MCF 10A (cell line): ENCODE measurements at regions not wholly inside any gene's neighbourhood (a gene's known extent, or its start where the extent isn't known, plus 50 kb on each side); places are given as distances from the start of the nearest gene placed in this dataset.

Experiments
- BruUV-seq: library from RNA; stranded (reverse); fragments of 400-500 nt; replicated peaks from 2 replicates; lab custom pipeline; 2021; lab: Mats Ljungman, UMichigan
- CTCF ChIA-PET: fragments of 300-600 bp; sonication (Branson Sonifier 250); formaldehyde crosslinking; extraction: SDS; loops from one replicate; lab custom pipeline; 2021; ENCODE audit warnings: antibody characterized with exemption, inconsistent platforms; lab: Yijun Ruan, JAX
- POLR2A ChIA-PET: fragments of 300-600, 350-650 bp; sonication (Branson Sonifier 250); formaldehyde crosslinking; extraction: SDS; loops from one replicate; lab custom pipeline; 2020; ENCODE audit warnings: antibody characterized with exemption, inconsistent platforms; lab: Yijun Ruan, JAX
- DNase-seq: peaks from one replicate; pipeline ENCODE4 v3.0.0-alpha.2; 2018; ENCODE audit not compliant: unreplicated experiment
- H3K27ac Mint-ChIP-seq: one replicate; pipeline ENCODE4 v1.8.0; 2022; ENCODE audit warnings: mild to moderate bottlenecking, low read depth, mixed read lengths; ENCODE audit not compliant: unreplicated experiment
- H3K27me3 Mint-ChIP-seq: one replicate; pipeline ENCODE4 v1.8.0; 2022; ENCODE audit warnings: mixed read lengths; ENCODE audit not compliant: insufficient read depth, unreplicated experiment
- H3K36me3 Mint-ChIP-seq: one replicate; pipeline ENCODE4 v1.8.0; 2022; ENCODE audit warnings: mild to moderate bottlenecking, moderate library complexity, mixed read lengths; ENCODE audit not compliant: insufficient read depth, unreplicated experiment
- H3K4me1 Mint-ChIP-seq: one replicate; pipeline ENCODE4 v1.8.0; 2022; ENCODE audit warnings: mixed read lengths; ENCODE audit not compliant: insufficient read depth, unreplicated experiment
- H3K4me3 Mint-ChIP-seq: one replicate; pipeline ENCODE4 v1.8.0; 2022; ENCODE audit warnings: mild to moderate bottlenecking, moderate library complexity, mixed read lengths; ENCODE audit not compliant: unreplicated experiment
- H3K9me3 Mint-ChIP-seq: one replicate; pipeline ENCODE4 v1.8.0; 2022; ENCODE audit warnings: mixed read lengths; ENCODE audit not compliant: unreplicated experiment
- intact Hi-C: fragments of 100-400 bp; cut with micrococcal nuclease; formaldehyde crosslinking; loops from 2 replicates; pipeline ENCODE4 v1.14.1; 2022
- TF ChIP-seq, protein P1 (sequence below): fragments of 200-600 bp; IDR thresholded peaks from one replicate; pipeline ENCODE4 v1.8.0; 2022; ENCODE audit warnings: antibody characterized with exemption, mild to moderate bottlenecking; ENCODE audit not compliant: unreplicated experiment

DNA sequence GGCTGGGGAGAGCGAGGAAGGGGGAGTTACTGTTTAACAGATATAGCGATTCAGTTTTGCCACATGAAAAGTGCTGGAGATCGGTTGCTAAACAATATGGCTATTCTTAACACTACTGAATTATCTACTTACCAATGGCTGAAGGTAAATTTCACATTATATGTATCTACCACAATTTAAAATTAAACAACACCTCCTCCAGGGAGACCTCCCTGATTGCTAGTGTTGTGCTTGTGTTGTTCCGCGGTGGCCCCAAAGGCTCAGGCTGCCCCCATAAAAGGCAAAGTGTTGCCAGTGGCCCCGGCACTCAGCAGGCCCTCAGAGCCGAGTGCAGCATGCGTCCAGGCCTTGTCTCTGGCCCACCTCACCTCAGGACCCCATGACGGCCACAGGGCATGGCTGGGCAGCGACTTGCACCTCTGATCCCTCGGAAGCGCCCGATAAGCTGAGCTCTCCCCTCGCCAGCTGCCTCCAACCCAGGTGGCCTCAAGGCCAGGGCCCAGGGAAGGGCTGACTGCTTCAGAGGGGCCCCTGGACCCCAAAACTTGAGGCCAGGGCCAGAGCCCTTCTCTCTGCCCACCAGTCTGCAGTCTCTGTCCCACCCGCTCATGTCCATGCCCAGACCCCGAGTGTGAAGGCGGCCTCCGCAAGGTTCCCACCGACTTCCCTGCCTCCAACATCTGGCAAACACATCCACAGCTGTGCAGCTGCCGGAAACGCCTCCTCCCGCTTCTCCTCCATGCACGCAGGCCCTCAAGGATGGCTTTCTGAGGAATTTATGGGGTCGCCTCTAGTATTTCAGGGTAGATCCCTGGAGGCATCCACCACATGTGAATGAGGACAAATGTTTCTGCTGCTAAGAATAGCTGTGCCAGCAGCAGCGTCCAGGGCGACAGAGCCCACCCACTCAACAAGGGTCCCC lies 60.0 kb downstream of the NCOR2 start:
- H3K9me3 Mint-ChIP-seq, result no peaks in the 10 kb centered on the region
- BruUV-seq, result no TSS peak
- peaks cover 70% of the 10 kb centered on the region for H3K4me1 Mint-ChIP-seq
- no peak overlapping the region for H3K27ac Mint-ChIP-seq
- TF ChIP-seq, protein P1, sequence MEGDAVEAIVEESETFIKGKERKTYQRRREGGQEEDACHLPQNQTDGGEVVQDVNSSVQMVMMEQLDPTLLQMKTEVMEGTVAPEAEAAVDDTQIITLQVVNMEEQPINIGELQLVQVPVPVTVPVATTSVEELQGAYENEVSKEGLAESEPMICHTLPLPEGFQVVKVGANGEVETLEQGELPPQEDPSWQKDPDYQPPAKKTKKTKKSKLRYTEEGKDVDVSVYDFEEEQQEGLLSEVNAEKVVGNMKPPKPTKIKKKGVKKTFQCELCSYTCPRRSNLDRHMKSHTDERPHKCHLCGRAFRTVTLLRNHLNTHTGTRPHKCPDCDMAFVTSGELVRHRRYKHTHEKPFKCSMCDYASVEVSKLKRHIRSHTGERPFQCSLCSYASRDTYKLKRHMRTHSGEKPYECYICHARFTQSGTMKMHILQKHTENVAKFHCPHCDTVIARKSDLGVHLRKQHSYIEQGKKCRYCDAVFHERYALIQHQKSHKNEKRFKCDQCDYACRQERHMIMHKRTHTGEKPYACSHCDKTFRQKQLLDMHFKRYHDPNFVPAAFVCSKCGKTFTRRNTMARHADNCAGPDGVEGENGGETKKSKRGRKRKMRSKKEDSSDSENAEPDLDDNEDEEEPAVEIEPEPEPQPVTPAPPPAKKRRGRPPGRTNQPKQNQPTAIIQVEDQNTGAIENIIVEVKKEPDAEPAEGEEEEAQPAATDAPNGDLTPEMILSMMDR, result no peak
- peaks cover 28% of the 10 kb centered on the region for H3K36me3 Mint-ChIP-seq
- H3K4me3 Mint-ChIP-seq, result no peak overlapping the region
- H3K27me3 Mint-ChIP-seq, result no peaks in the 10 kb centered on the region
- intact Hi-C loops, result loop anchor here (10.0 kb wide), 1 partner anchor 473 kb away; no protein-coding TSS in a partner anchor
- ChIA-PET POLR2A (no interaction called here), CTCF (interaction anchor here (0.8 to 1.3 kb wide), 4 partner anchors 12 to 125 kb away, joined by 3 read pairs; no protein-coding TSS in a partner anchor)
- no peak for DNase-seq

DNA sequence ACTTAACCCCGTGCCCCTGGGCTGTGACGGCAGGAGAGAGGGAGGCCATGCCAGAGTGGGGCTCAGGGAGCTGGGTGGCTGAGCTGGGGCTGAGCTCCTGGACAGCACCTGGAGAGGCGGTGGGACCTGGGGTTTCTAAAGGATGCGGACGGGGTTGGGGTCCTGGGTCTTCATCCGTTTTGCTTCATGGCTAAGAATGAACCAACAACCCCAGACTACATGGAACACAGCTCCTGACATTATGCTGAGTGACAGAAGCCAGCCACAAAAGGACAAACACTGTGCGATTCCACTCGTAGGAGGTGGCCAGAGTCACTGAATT lies 60.6 kb downstream of the NCOR2 start:
- Mint-ChIP-seq H3K27me3 (no peaks in the 10 kb centered on the region), H3K27ac (peak overlapping the region; percentile 67), H3K36me3 (peaks cover 23% of the 10 kb centered on the region), H3K9me3 (no peaks in the 10 kb centered on the region), H3K4me3 (peak overlapping the region; percentile 44), H3K4me1 (peaks cover 65% of the 10 kb centered on the region)
- intact Hi-C loops, result loop anchor here (10.0 kb wide), 1 partner anchor 472 kb away; no protein-coding TSS in a partner anchor
- ChIA-PET CTCF (interaction anchor here (1.3 kb wide), 1 partner anchor 13 kb away, joined by 3 read pairs; no protein-coding TSS in a partner anchor), POLR2A (no interaction called here)
- TF ChIP-seq, protein P1, result no peak
- BruUV-seq, result no TSS peak
- DNase-seq, result no peak

DNA sequence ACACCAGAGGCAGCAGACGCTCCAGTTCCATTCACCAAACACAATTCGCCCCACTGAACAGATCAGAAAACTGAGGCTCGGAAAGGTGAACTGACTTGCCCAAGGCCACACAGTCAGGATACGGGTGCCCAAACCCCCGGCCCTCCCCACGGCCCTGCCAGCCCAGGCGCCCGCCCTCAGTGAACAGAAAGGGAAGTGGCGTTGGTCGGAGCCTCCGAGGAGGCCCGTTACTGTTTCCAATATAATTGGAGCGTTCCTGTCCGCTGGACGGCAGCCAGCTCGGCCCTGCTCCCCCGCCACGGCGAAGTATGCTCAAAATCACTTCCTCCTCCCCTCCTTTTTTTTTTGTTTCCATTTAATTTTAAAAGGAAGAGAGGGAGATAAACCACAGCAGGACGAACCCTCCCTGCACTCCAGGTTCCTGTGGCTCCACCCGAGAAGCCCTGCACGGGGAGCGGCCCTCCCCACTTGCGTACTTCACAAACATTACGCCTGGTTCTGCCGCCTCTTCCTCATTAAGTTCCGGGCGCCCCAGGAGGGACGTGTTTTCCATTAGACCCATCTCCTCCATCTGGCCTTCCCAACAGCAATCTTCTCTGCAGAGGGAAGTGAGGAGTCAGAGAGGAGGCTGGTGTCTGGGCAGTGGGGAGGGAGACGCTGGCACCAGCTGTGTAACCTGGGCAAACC lies 61.1 kb downstream of the NCOR2 start:
- intact Hi-C loops, result loop anchor here (10.0 kb wide), 1 partner anchor 471 kb away; no protein-coding TSS in a partner anchor
- no peaks in the 10 kb centered on the region for H3K9me3 Mint-ChIP-seq
- H3K27ac Mint-ChIP-seq, result peak overlapping the region; percentile 67
- H3K36me3 Mint-ChIP-seq, result peaks cover 25% of the 10 kb centered on the region
- BruUV-seq, result no TSS peak
- peaks cover 69% of the 10 kb centered on the region for H3K4me1 Mint-ChIP-seq
- H3K4me3 Mint-ChIP-seq, result peak overlapping the region; percentile 44
- DNase-seq, result no peak
- H3K27me3 Mint-ChIP-seq, result no peaks in the 10 kb centered on the region
- ChIA-PET CTCF (interaction anchor here (1.3 kb wide), 1 partner anchor 13 kb away, joined by 3 read pairs; no protein-coding TSS in a partner anchor), POLR2A (no interaction called here)
- TF ChIP-seq, protein P1, result no peak
